ENCODE measurements at regions not wholly inside any gene's neighbourhood (a gene's known extent, or its start where the extent isn't known, plus 50 kb on each side); places are given as distances from the start of the nearest gene placed in this dataset.
"Not testable (repeated sequence)": the region's sequence is repeated elsewhere in the genome, so short reads cannot be mapped to it uniquely, and the experiment has no call there.

DNA sequence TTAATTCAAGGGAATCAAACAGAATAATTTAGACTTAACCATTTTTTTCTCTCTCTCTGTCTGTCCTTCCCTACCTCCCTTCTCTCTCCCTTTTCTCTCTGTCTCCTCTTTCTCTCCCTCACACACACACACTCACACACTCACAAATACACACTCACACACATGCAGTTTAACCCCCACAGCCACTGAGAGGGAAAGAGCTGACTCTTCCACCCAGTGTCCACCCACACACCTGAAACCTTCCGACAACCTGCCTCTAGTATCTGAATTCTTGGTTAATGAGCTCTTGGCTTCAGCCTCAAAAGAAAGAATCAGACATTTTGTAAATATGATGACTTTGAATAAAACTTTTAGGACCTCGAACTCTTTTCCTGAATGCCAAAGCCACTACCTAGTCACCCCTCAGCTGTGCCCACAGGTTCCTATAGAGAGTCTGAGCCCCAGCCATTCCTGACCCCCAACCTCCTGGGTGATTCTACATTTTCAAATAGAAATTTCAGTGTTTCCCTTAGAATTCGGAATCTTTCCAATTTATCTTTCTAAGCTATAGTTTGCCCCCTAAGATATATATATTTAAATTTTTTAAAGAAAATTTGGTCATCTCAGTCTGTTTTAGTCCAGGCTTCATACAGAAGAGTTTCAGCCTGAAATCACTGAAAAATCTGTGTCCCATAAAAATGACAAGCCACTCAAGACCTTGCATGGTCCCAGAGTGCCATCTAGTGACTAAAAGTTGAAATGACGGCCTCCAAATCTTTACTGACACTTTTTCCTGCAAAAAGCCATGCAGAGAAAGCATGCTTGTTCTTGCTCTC is 202.8 kb downstream of the IPMK start:
- H3K4me3 ChIP-seq = no peak overlapping the region
- H3K27me3 ChIP-seq = no peaks in the 10 kb centered on the region
- no peaks in the 10 kb centered on the region for H3K36me3 ChIP-seq
- WGBS, 2 donors = 52 to 63% methylated on average over 4 of the region's 4 CpGs
- DNase-seq (ENCODE audit: low spot score in 2 of 2) = peak in 1 of 2 donors; percentile 29
- TF ChIP-seq EP300 (IDR thresholded peaks at IDR 0.05) = no peak
- TF ChIP-seq, protein P1, sequence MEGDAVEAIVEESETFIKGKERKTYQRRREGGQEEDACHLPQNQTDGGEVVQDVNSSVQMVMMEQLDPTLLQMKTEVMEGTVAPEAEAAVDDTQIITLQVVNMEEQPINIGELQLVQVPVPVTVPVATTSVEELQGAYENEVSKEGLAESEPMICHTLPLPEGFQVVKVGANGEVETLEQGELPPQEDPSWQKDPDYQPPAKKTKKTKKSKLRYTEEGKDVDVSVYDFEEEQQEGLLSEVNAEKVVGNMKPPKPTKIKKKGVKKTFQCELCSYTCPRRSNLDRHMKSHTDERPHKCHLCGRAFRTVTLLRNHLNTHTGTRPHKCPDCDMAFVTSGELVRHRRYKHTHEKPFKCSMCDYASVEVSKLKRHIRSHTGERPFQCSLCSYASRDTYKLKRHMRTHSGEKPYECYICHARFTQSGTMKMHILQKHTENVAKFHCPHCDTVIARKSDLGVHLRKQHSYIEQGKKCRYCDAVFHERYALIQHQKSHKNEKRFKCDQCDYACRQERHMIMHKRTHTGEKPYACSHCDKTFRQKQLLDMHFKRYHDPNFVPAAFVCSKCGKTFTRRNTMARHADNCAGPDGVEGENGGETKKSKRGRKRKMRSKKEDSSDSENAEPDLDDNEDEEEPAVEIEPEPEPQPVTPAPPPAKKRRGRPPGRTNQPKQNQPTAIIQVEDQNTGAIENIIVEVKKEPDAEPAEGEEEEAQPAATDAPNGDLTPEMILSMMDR (IDR thresholded peaks at IDR 0.05) = peak; percentile 35 to 58 (median 51)
- no peak for TF ChIP-seq POLR2A (IDR thresholded peaks at IDR 0.05)
- H3K9me3 ChIP-seq = no peaks in the 10 kb centered on the region
- H3K27ac ChIP-seq = no peak overlapping the region
- no peaks in the 10 kb centered on the region for H3K4me1 ChIP-seq

DNA sequence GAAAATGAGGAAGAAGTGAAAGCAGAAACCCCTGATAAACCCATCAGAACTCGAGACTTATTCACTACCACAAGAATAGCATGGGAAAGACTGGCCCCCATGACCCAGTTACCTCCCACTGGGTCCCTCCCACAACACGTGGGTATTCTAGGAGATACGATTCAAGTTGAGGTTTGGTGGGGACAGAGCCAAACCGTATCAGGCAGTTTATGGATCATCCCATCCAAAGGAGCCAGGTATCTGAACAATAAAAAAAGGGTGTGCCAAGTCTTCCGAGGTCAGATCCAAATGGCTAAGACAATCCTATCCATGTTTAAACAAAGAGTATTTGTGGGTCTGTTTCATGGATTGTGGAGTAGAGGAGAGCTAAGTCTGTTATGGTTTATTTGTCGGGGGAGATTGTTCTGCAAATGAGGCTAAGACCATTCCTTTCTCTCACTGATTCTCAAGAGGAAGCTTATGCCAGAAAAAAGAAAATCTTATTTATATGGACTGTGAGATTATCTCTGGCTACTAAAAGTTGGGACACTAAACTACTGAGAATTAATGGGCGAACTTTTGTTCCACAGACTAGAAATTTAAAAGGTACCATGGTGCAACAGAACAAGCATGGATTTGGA is 203.7 kb downstream of the IPMK start:
- Histone ChIP-seq H3K4me3 (no peak overlapping the region), H3K27ac (no peak overlapping the region), H3K27me3 (no peaks in the 10 kb centered on the region), H3K4me1 (no peaks in the 10 kb centered on the region), H3K9me3 (no peaks in the 10 kb centered on the region), H3K36me3 (no peaks in the 10 kb centered on the region)
- no peak for TF ChIP-seq POLR2A (IDR thresholded peaks at IDR 0.05)
- no peak for TF ChIP-seq EP300 (IDR thresholded peaks at IDR 0.05)
- TF ChIP-seq, protein P1 (IDR thresholded peaks at IDR 0.05) = no peak
- DNase-seq (ENCODE audit: low spot score in 2 of 2) = no peak
- WGBS, 2 donors = 42 to 43% methylated on average over 7 of the region's 7 CpGs

DNA sequence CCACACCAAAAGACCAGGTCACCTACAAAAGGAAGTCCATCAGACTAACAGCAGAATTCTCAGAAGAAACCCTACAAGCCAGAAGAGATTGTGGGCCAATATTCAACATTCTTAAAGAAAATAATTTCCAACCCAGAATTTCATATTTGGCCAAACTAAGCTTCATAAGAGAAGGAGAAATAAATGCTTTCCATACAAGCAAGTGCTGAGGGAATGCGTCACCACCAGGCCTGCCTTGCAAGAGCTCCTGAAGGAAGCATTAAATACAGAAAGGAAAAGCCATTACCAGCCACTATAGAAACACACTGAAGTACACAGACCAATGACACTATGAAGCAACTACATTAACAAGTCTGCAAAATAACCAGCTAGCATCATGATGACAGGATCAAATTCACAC is 209.0 kb downstream of the IPMK start:
- H3K27me3 ChIP-seq; DNase-seq (ENCODE audit: low spot score in 2 of 2); H3K4me3 ChIP-seq; H3K27ac ChIP-seq; H3K4me1 ChIP-seq; H3K9me3 ChIP-seq; H3K36me3 ChIP-seq: not testable (repeated sequence)
- WGBS, 2 donors = 87 to 90% methylated on average over 1 of the region's 1 CpG

DNA sequence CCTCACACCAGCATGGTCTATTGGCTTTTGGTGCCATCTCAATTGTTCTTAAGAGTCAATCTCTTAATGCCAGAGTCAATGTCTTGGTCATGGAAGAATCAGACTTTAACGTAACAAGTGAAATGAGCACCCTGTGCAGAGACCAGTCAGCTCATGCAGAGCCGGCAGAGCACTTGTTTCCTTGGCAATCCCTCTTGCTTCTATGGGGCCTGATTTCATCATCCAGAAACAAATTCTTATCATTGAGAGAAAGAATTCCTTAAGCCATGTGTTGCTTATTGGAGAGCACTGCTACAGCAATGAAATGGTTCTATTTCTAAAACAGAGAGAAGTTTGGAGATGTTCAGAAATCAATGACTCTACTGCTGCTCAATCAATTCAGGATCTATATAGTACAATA is 212.8 kb downstream of the IPMK start:
- no peaks in the 10 kb centered on the region for H3K36me3 ChIP-seq
- WGBS, 2 donors = 79 to 93% methylated on average over 2 of the region's 2 CpGs
- DNase-seq (ENCODE audit: low spot score in 2 of 2) = no peak
- TF ChIP-seq POLR2A (IDR thresholded peaks at IDR 0.05) (no peak), EP300 (IDR thresholded peaks at IDR 0.05) (no peak)
- TF ChIP-seq, protein P1 (IDR thresholded peaks at IDR 0.05) = no peak
- no peaks in the 10 kb centered on the region for H3K9me3 ChIP-seq
- no peaks in the 10 kb centered on the region for H3K27me3 ChIP-seq
- no peaks in the 10 kb centered on the region for H3K4me1 ChIP-seq
- no peak overlapping the region for H3K4me3 ChIP-seq
- no peak overlapping the region for H3K27ac ChIP-seq

DNA sequence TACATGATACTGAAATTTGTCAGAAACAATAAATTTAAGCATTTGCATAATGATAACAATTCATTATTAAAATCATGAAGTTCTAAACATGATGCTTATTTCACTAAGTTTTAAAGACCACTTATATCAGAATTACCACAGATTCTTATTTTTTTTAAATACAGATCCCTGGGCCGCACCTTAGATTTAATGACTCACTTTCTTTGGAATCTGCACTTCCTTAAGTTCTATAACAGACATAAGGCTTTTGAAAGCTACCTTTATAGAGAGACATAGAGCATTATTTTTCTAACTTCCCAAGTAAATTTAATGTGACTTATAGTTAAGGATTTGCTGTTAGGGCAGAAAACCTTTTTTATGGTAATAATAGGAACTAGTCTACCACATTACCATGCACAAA is 214.9 kb downstream of the IPMK start:
- no peaks in the 10 kb centered on the region for H3K4me1 ChIP-seq
- H3K36me3 ChIP-seq = no peaks in the 10 kb centered on the region
- 76 to 79% methylated on average over 1 of the region's 1 CpG for WGBS, 2 donors
- TF ChIP-seq POLR2A (IDR thresholded peaks at IDR 0.05) = no peak
- no peak for DNase-seq (ENCODE audit: low spot score in 2 of 2)
- no peaks in the 10 kb centered on the region for H3K27me3 ChIP-seq
- H3K4me3 ChIP-seq = no peak overlapping the region
- no peak overlapping the region for H3K27ac ChIP-seq
- no peaks in the 10 kb centered on the region for H3K9me3 ChIP-seq

DNA sequence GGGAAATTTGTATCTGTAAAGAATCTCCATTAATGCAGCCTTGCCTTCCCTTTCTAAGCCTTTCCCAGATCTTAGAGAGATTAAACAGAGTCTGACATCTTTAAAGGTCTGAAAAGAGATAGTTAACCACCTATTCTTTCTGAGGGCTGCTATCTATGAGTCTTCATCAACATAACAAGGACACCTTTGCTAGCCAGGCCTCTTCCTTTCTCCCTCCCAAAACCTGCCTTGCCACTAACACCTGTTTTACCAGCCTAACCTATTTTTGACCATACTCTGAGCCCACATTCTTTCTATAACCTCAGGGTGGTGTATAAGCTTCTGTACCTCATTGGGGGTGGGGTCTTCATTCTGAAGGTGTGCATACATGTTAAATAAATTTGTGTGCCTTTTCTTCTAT is 217.1 kb downstream of the IPMK start:
- DNase-seq (ENCODE audit: low spot score in 2 of 2) = no peak
- no peak for TF ChIP-seq POLR2A (IDR thresholded peaks at IDR 0.05)
- TF ChIP-seq, protein P1 (IDR thresholded peaks at IDR 0.05) = no peak
- no peak for TF ChIP-seq EP300 (IDR thresholded peaks at IDR 0.05)
- H3K36me3 ChIP-seq = no peaks in the 10 kb centered on the region
- no peak overlapping the region for H3K27ac ChIP-seq
- no peaks in the 10 kb centered on the region for H3K9me3 ChIP-seq
- no peaks in the 10 kb centered on the region for H3K27me3 ChIP-seq
- no peak overlapping the region for H3K4me3 ChIP-seq
- no peaks in the 10 kb centered on the region for H3K4me1 ChIP-seq

All from tibial nerve (tissue), 4 donors.